ENCODE measurements at regions not wholly inside any gene's neighbourhood (a gene's known extent, or its start where the extent isn't known, plus 50 kb on each side); places are given as distances from the start of the nearest gene placed in this dataset.

DNA sequence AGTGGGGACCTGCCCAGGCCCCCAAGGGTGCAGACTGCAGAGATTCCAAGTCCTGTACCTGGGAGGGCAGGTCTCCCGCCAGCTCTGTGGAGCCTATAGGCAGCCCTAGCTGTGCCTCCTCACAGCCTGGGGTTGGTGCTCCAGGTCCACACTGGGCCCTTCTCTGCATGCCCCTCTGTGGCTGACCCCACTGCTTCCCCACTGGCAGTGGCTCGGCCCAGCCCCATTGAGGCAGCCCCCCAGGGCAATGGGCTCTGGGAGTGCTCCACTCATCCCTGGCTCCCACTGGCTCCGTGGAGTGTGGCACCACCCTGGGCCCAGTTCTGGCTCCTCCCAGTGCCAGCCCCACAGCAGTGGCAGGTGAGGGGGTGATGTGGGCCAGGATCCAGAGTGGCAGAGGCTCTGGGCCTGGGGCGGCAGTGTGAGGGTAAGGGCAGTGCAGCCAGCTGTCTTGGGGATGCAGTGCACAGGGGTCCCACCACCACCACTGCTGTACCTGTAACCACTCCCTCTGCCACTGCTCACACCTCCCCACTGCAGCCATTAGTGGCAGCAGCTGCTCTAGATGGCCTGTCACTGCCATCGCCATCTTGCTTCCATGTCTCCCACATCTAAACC, 312.2 kb downstream of the GPM6A start:
- no peaks in the 10 kb centered on the region for H3K36me3 Mint-ChIP-seq (ENCODE audit: insufficient read depth)
- no peak for ATAC-seq
- no peak overlapping the region for H3K4me3 Mint-ChIP-seq
- DNase-seq = no peak
- peaks cover 2% of the 10 kb centered on the region for H3K9me3 Mint-ChIP-seq
- no peaks in the 10 kb centered on the region for H3K27me3 Mint-ChIP-seq (ENCODE audit: low read depth)
- H3K4me1 Mint-ChIP-seq (ENCODE audit: low read depth) = no peaks in the 10 kb centered on the region

GRCh38 chr4:175504318-175504717, 307.7 kb downstream of the GPM6A start:
- no peaks in the 10 kb centered on the region for H3K4me1 Mint-ChIP-seq (ENCODE audit: low read depth)
- H3K4me3 Mint-ChIP-seq = no peak overlapping the region
- H3K9me3 Mint-ChIP-seq = peaks cover 5% of the 10 kb centered on the region
- ATAC-seq (no peak), DNase-seq (no peak)
- H3K27me3 Mint-ChIP-seq (ENCODE audit: low read depth) = no peaks in the 10 kb centered on the region
- no peaks in the 10 kb centered on the region for H3K36me3 Mint-ChIP-seq (ENCODE audit: insufficient read depth)

DNA sequence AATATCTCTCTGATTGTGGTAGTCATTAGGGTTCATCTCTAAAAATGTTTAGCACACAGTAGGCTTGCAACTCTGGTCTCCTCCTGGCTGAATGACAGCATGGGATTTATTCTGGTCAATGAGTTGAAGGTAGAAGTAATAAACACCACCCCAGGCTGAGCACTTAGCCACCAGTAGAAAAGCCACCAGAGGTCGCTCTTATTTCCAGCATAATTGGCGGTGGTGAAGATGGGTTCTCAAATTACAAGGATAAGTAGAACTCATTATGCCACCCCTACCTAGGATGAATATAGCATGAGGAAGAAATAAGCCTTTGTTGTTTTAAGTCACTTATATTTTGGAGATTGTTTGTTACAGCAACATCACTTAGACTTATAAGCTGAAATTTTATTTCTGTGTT, 302.7 kb downstream of the GPM6A start:
- DNase-seq = no peak
- Mint-ChIP-seq H3K4me1 (ENCODE audit: low read depth) (no peaks in the 10 kb centered on the region), H3K4me3 (no peak overlapping the region), H3K36me3 (ENCODE audit: insufficient read depth) (no peaks in the 10 kb centered on the region), H3K9me3 (peaks cover 11% of the 10 kb centered on the region), H3K27me3 (ENCODE audit: low read depth) (no peaks in the 10 kb centered on the region)
- no peak for ATAC-seq

DNA sequence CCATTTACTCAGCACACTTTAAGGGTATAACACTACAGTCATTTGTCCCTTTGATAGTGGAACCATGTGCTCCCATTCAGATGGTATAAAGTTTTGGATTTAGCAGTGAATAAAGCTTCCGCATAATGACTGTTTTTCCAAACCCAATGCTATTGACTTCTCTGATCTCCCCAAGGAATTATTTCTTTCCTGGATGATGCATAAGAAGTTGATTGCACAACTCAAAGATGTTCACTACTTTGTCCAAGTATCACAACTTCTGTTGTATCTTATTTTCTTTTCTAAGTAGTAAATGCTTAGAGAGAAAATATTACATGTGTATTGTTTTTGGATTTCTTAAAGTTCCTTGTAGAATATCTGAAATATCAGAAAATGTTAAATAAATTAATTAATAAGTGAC, 300.2 kb downstream of the GPM6A start:
- ATAC-seq = no peak
- no peaks in the 10 kb centered on the region for H3K4me1 Mint-ChIP-seq (ENCODE audit: low read depth)
- H3K4me3 Mint-ChIP-seq = no peak overlapping the region
- no peaks in the 10 kb centered on the region for H3K36me3 Mint-ChIP-seq (ENCODE audit: insufficient read depth)
- no peak for DNase-seq
- H3K9me3 Mint-ChIP-seq = peaks cover 11% of the 10 kb centered on the region
- H3K27me3 Mint-ChIP-seq (ENCODE audit: low read depth) = no peaks in the 10 kb centered on the region

DNA sequence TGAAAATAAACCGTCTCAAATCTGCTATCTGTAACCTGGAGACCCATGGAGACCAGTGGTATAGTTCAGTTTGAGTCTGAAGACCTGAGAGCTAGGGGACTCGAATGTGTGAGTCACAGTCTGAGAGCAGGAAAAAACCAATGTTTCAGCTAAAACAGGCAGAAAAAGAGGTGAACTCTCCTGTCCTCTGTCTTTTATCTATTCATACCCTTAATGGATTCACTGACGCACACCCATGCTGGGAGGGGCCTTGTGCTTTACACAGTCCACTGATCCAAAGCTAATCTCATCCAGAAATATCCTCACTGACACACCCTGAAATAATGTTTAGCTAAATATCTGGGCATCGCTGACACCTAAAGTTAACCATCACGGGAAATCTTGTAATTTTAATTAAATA, 297.9 kb downstream of the GPM6A start:
- H3K4me3 Mint-ChIP-seq = no peak overlapping the region
- ATAC-seq = no peak
- no peaks in the 10 kb centered on the region for H3K27me3 Mint-ChIP-seq (ENCODE audit: low read depth)
- H3K4me1 Mint-ChIP-seq (ENCODE audit: low read depth) = no peaks in the 10 kb centered on the region
- H3K9me3 Mint-ChIP-seq = peaks cover 10% of the 10 kb centered on the region
- no peaks in the 10 kb centered on the region for H3K36me3 Mint-ChIP-seq (ENCODE audit: insufficient read depth)
- DNase-seq = no peak

DNA sequence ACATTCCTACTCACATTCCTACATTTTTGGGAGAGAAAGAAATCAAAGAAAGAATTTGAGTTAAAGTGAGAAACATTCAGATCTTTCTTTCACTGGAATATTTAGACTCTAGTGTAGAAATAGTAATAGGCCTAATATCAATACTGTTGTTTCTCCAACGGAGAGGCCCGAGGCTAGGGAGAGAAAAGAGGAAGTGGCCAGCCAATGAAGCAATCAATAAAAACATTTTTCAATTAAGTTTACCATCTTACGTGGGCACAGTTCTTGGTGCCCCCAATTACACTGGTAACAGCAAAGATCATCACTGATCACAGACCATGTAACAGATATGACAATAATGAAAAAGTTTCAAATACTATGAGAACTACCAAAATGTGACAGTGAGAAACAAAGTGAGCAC, 281.4 kb downstream of the GPM6A start:
- H3K36me3 Mint-ChIP-seq (ENCODE audit: insufficient read depth) = no peaks in the 10 kb centered on the region
- peaks cover 4% of the 10 kb centered on the region for H3K9me3 Mint-ChIP-seq
- no peak overlapping the region for H3K4me3 Mint-ChIP-seq
- H3K4me1 Mint-ChIP-seq (ENCODE audit: low read depth) = no peaks in the 10 kb centered on the region
- H3K27me3 Mint-ChIP-seq (ENCODE audit: low read depth) = no peaks in the 10 kb centered on the region
- DNase-seq (no peak), ATAC-seq (no peak)

DNA sequence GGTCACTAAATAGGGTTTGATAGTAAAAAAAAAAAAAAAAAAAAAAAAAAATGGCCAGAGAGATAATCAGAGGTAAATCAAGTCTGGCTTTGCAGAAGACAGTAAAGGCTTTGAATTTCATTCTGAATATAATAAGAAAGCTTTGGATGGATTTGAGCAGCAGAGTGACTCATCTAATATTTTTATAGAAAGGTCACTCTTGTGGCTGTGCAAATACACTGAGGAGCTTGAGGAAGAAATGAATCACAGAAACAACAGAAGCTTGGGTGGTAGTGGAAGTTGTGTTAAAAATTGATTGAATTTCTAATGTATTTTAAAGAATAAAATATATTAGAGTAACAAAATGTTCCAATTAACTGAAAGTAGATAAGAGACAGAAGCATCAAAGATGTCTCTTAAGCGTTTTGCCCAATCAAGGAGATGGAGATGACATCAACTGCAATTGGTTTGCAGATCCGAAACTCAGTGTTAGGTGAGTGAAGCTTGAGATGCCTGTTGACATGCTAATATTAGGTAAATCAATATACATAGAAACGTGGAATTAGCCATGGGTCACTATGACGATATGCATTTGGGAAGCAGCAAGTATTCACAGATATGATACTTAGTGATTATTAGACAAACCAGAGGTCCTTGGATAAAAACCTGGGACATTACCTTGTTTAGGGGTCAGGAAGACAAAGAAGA, 280.5 kb downstream of the GPM6A start:
- Mint-ChIP-seq H3K9me3 (peaks cover 4% of the 10 kb centered on the region), H3K27me3 (ENCODE audit: low read depth) (no peaks in the 10 kb centered on the region), H3K36me3 (ENCODE audit: insufficient read depth) (no peaks in the 10 kb centered on the region), H3K4me3 (no peak overlapping the region), H3K4me1 (ENCODE audit: low read depth) (no peaks in the 10 kb centered on the region)
- ATAC-seq = no peak
- DNase-seq = no peak

DNA sequence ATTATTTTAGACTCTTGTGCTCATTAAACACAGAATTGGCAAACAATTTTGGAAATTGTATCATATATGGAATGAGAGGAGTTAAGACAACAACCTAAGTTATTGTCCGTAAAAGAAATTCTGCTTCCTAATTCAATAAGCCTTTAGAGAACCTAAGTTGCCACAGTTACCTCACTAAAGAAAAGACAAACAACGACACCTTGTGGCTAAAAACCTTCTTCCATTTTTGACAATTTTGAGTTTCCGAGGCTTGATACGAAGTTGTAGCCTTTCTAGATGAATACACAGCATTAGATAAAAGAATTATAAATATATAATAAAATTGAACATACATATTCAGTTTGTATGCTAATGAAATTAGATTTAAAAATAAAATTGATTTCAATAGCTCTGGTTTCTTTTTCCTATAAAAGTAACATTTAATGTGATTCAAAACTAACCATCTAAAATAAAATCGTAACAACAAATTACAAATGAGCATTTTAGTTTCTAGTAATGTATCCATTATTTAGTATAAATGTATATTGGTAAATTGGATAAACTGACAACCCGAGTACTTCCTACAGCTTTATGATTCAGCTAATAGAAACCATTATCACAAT, 275.1 kb downstream of the GPM6A start:
- DNase-seq (no peak), ATAC-seq (no peak)
- H3K4me1 Mint-ChIP-seq (ENCODE audit: low read depth) = no peaks in the 10 kb centered on the region
- no peak overlapping the region for H3K4me3 Mint-ChIP-seq
- no peaks in the 10 kb centered on the region for H3K36me3 Mint-ChIP-seq (ENCODE audit: insufficient read depth)
- H3K9me3 Mint-ChIP-seq = peaks cover 1% of the 10 kb centered on the region
- H3K27me3 Mint-ChIP-seq (ENCODE audit: low read depth) = no peaks in the 10 kb centered on the region

DNA sequence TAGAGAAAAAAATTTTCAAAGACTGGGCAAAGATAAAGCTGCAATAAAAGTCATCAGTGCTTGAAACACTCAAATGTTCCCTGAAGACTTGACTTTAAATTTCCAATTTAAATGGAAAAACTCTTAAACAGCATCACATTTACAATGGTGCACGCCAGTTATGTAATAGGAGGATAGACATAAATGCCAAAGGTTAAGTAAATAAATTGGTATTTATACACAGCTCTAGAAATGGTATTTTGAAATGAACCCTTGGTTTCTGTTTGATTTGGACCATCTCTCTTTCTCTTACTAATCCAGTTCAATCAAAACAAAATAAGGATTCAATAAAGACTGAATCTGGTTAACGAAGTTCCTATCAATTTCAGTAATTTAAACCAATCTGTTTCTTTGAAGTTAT, 272.6 kb downstream of the GPM6A start:
- Mint-ChIP-seq H3K36me3 (ENCODE audit: insufficient read depth) (no peaks in the 10 kb centered on the region), H3K4me3 (no peak overlapping the region), H3K4me1 (ENCODE audit: low read depth) (no peaks in the 10 kb centered on the region), H3K27me3 (ENCODE audit: low read depth) (no peaks in the 10 kb centered on the region), H3K9me3 (no peaks in the 10 kb centered on the region)
- DNase-seq (no peak), ATAC-seq (no peak)

GRCh38 chr4:175540151-175540550, 271.9 kb downstream of the GPM6A start:
- H3K4me1 Mint-ChIP-seq (ENCODE audit: low read depth) = no peaks in the 10 kb centered on the region
- DNase-seq = no peak
- no peak for ATAC-seq
- H3K27me3 Mint-ChIP-seq (ENCODE audit: low read depth) = no peaks in the 10 kb centered on the region
- no peaks in the 10 kb centered on the region for H3K36me3 Mint-ChIP-seq (ENCODE audit: insufficient read depth)
- no peak overlapping the region for H3K4me3 Mint-ChIP-seq
- no peaks in the 10 kb centered on the region for H3K9me3 Mint-ChIP-seq

DNA sequence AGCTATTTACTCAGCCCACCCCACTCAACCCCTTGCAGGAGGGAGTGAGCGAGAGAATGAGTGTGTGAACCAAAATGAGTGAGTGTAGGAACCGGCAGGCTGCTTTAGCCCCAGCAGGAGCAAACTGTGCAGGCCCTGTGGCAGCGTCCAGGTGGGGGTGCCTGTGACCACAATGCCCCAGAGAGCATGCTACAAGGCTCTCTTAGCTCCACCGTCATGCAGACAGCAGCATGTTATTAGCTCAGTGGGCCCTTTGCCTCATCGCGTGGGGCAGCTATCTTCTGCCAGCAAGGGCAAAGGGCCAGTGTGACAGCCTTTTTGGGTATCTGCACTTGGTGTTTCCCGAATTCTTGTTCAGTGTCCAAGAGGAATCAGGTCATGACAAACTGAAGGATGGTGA, 271.3 kb downstream of the GPM6A start:
- Mint-ChIP-seq H3K4me3 (no peak overlapping the region), H3K4me1 (ENCODE audit: low read depth) (no peaks in the 10 kb centered on the region), H3K27me3 (ENCODE audit: low read depth) (no peaks in the 10 kb centered on the region), H3K36me3 (ENCODE audit: insufficient read depth) (no peaks in the 10 kb centered on the region), H3K9me3 (no peaks in the 10 kb centered on the region)
- no peak for ATAC-seq
- no peak for DNase-seq

DNA sequence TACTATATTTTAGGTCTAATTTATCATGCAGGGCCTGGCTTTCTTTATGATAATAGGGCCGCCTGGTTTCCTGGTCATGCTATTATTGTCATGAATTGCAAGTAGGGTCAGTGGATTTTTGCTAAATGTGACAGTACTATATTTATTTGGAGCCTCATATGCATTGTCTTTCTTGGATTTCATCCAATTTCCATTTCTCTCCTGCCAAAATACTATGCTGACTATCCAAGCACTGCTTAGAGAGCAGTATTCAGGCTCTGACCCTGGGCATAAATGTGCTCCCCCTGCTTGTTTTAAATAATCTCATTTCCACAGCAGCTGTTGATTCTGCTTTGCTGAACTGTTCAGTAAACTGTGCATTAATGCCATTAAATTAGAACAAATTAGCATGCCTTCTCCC, 269.3 kb downstream of the GPM6A start:
- Mint-ChIP-seq H3K4me3 (no peak overlapping the region), H3K27me3 (ENCODE audit: low read depth) (no peaks in the 10 kb centered on the region), H3K4me1 (ENCODE audit: low read depth) (no peaks in the 10 kb centered on the region), H3K36me3 (ENCODE audit: insufficient read depth) (no peaks in the 10 kb centered on the region), H3K9me3 (no peaks in the 10 kb centered on the region)
- DNase-seq = no peak
- ATAC-seq = no peak

GRCh38 chr4:175559126-175559525, 252.9 kb downstream of the GPM6A start:
- Mint-ChIP-seq H3K9me3 (peaks cover 6% of the 10 kb centered on the region), H3K4me3 (no peak overlapping the region), H3K4me1 (ENCODE audit: low read depth) (no peaks in the 10 kb centered on the region), H3K27me3 (ENCODE audit: low read depth) (no peaks in the 10 kb centered on the region), H3K36me3 (ENCODE audit: insufficient read depth) (no peaks in the 10 kb centered on the region)
- ATAC-seq (no peak), DNase-seq (no peak)

- peaks cover 6% of the 10 kb centered on the region for H3K9me3 Mint-ChIP-seq
- H3K27me3 Mint-ChIP-seq (ENCODE audit: low read depth) = no peaks in the 10 kb centered on the region
- no peak for ATAC-seq
- DNase-seq = no peak
- no peaks in the 10 kb centered on the region for H3K4me1 Mint-ChIP-seq (ENCODE audit: low read depth)
- H3K4me3 Mint-ChIP-seq = no peak overlapping the region
- no peaks in the 10 kb centered on the region for H3K36me3 Mint-ChIP-seq (ENCODE audit: insufficient read depth)
Observed at GRCh38 chr4:175559526-175559925, 252.5 kb downstream of the GPM6A start.

- Mint-ChIP-seq H3K9me3 (peaks cover 6% of the 10 kb centered on the region), H3K4me3 (no peak overlapping the region), H3K4me1 (ENCODE audit: low read depth) (no peaks in the 10 kb centered on the region), H3K27me3 (ENCODE audit: low read depth) (no peaks in the 10 kb centered on the region), H3K36me3 (ENCODE audit: insufficient read depth) (no peaks in the 10 kb centered on the region)
- no peak for ATAC-seq
- DNase-seq = no peak
Observed at GRCh38 chr4:175560604-175561003, 251.5 kb downstream of the GPM6A start.
